Right renal pelvis (tissue), 4 donors: ENCODE measurements at regions not wholly inside any gene's neighbourhood (a gene's known extent, or its start where the extent isn't known, plus 50 kb on each side); places are given as distances from the start of the nearest gene placed in this dataset.
A peak's percentile ranks its signal among the peaks of the same experiment; 100 is the strongest.

Experiments used
- DNase-seq, 4 donors: peaks; one replicate each; pipeline ENCODE4 v3.0.0-alpha.2; 2013; ENCODE audit warnings: low read depth in 4 of 4, low spot score in 3 of 4, missing footprints in 1 of 4

- no peak for DNase-seq
Observed at GRCh38 chr13:82879921-82880320, 1002.4 kb downstream of the SLITRK1 start.

GRCh38 chr13:82878536-82878935 lies 1003.7 kb downstream of the SLITRK1 start:
- DNase-seq, result no peak

GRCh38 chr13:82867284-82867683 lies 1015.0 kb downstream of the SLITRK1 start:
- DNase-seq, result no peak

- no peak for DNase-seq
Observed at GRCh38 chr13:82850644-82851043, 1031.6 kb downstream of the SLITRK1 start.

GRCh38 chr13:82848766-82849165 lies 1033.5 kb downstream of the SLITRK1 start:
- no peak for DNase-seq

GRCh38 chr13:82847595-82847994 lies 1034.7 kb downstream of the SLITRK1 start:
- no peak for DNase-seq

GRCh38 chr13:82833923-82834322 lies 1048.4 kb downstream of the SLITRK1 start:
- no peak for DNase-seq

- no peak for DNase-seq
Observed at GRCh38 chr13:82829040-82829439, 1053.2 kb downstream of the SLITRK1 start.

GRCh38 chr13:82827724-82828123 lies 1054.5 kb downstream of the SLITRK1 start:
- DNase-seq, result no peak

GRCh38 chr13:82822935-82823334 lies 1059.3 kb downstream of the SLITRK1 start:
- no peak for DNase-seq

GRCh38 chr13:82817133-82817532 lies 1065.1 kb downstream of the SLITRK1 start:
- DNase-seq, result no peak

- no peak for DNase-seq
Observed at GRCh38 chr13:82815791-82816190, 1066.5 kb downstream of the SLITRK1 start.

GRCh38 chr13:82803341-82803740 lies 1078.9 kb downstream of the SLITRK1 start:
- DNase-seq, result no peak

GRCh38 chr13:82802528-82802927 lies 1079.7 kb downstream of the SLITRK1 start:
- no peak for DNase-seq

- DNase-seq, result no peak
Observed at GRCh38 chr13:82800391-82800790, 1081.9 kb downstream of the SLITRK1 start.

- no peak for DNase-seq
Observed at GRCh38 chr13:82797876-82798275, 1084.4 kb downstream of the SLITRK1 start.

- DNase-seq, result no peak
Observed at GRCh38 chr13:82791035-82791434, 1091.2 kb downstream of the SLITRK1 start.

GRCh38 chr13:82772816-82773215 lies 1109.5 kb downstream of the SLITRK1 start:
- DNase-seq, result peak in 2 of 4 donors; percentile 3 to 27

- no peak for DNase-seq
Observed at GRCh38 chr13:82766732-82767321, 1115.4 kb downstream of the SLITRK1 start.

GRCh38 chr13:82758044-82758443 lies 1124.2 kb downstream of the SLITRK1 start:
- no peak for DNase-seq

- DNase-seq, result no peak
Observed at GRCh38 chr13:82751206-82751605, 1131.1 kb downstream of the SLITRK1 start.

GRCh38 chr13:82749551-82749950 lies 1132.7 kb downstream of the SLITRK1 start:
- DNase-seq, result no peak

GRCh38 chr13:82747958-82748357 lies 1134.3 kb downstream of the SLITRK1 start:
- DNase-seq, result no peak
